ENCODE measurements at regions not wholly inside any gene's neighbourhood (a gene's known extent, or its start where the extent isn't known, plus 50 kb on each side); places are given as distances from the start of the nearest gene placed in this dataset.
"Not testable (repeated sequence)": the region's sequence is repeated elsewhere in the genome, so short reads cannot be mapped to it uniquely, and the experiment has no call there.

GRCh38 chr6:3919849-3920248, 70.7 kb downstream of the FAM50B start:
- intact Hi-C loops (cut with micrococcal nuclease) = loop anchor here (10.0 kb wide), 1 partner anchor 1085 kb away; the partner anchor contains the start of gene RPP40

- intact Hi-C loops (cut with micrococcal nuclease) = no loop called here
Measured at GRCh38 chr6:3920321-3920720, 71.1 kb downstream of the FAM50B start.

- intact Hi-C loops (cut with micrococcal nuclease) = no loop called here
Measured at GRCh38 chr6:3921663-3922062, 72.5 kb downstream of the FAM50B start.

GRCh38 chr6:3922619-3923018, 73.4 kb downstream of the FAM50B start:
- intact Hi-C loops (cut with micrococcal nuclease) = not testable (repeated sequence)

- intact Hi-C loops (cut with micrococcal nuclease) = not testable (repeated sequence)
Measured at GRCh38 chr6:3925223-3926149, 76.3 kb downstream of the FAM50B start.

GRCh38 chr6:3926150-3926482, 76.9 kb downstream of the FAM50B start:
- intact Hi-C loops (cut with micrococcal nuclease) = no loop called here

GRCh38 chr6:3928111-3928510, 78.9 kb downstream of the FAM50B start:
- intact Hi-C loops (cut with micrococcal nuclease) = no loop called here

GRCh38 chr6:3929281-3929798, 80.2 kb downstream of the FAM50B start:
- intact Hi-C loops (cut with micrococcal nuclease) = no loop called here

- intact Hi-C loops (cut with micrococcal nuclease) = no loop called here
Measured at GRCh38 chr6:3937438-3937837, 88.3 kb downstream of the FAM50B start.

- intact Hi-C loops (cut with micrococcal nuclease) = no loop called here
Measured at GRCh38 chr6:3938715-3939367, 89.7 kb downstream of the FAM50B start.

GRCh38 chr6:3939368-3939958, 90.3 kb downstream of the FAM50B start:
- intact Hi-C loops (cut with micrococcal nuclease) = no loop called here

- intact Hi-C loops (cut with micrococcal nuclease) = no loop called here
Measured at GRCh38 chr6:3939964-3940363, 90.8 kb downstream of the FAM50B start.

GRCh38 chr6:3940703-3941102, 91.5 kb downstream of the FAM50B start:
- intact Hi-C loops (cut with micrococcal nuclease) = no loop called here

GRCh38 chr6:3943331-3943765, 94.2 kb downstream of the FAM50B start:
- intact Hi-C loops (cut with micrococcal nuclease) = no loop called here

GRCh38 chr6:3944246-3944645, 95.1 kb downstream of the FAM50B start:
- intact Hi-C loops (cut with micrococcal nuclease) = no loop called here

- intact Hi-C loops (cut with micrococcal nuclease) = no loop called here
Measured at GRCh38 chr6:3946778-3947177, 97.6 kb downstream of the FAM50B start.

- intact Hi-C loops (cut with micrococcal nuclease) = no loop called here
Measured at GRCh38 chr6:3948866-3949265, 99.7 kb downstream of the FAM50B start.

- intact Hi-C loops (cut with micrococcal nuclease) = no loop called here
Measured at GRCh38 chr6:3949521-3949920, 100.3 kb downstream of the FAM50B start.

GRCh38 chr6:3956054-3956453, 106.9 kb downstream of the FAM50B start:
- intact Hi-C loops (cut with micrococcal nuclease) = no loop called here

GRCh38 chr6:3957321-3957720, 108.1 kb downstream of the FAM50B start:
- intact Hi-C loops (cut with micrococcal nuclease) = no loop called here

GRCh38 chr6:3958255-3958654, 109.1 kb downstream of the FAM50B start:
- intact Hi-C loops (cut with micrococcal nuclease) = no loop called here

GRCh38 chr6:3959385-3959784, 110.2 kb downstream of the FAM50B start:
- intact Hi-C loops (cut with micrococcal nuclease) = no loop called here
